A673 (cell line): ENCODE measurements at regions not wholly inside any gene's neighbourhood (a gene's known extent, or its start where the extent isn't known, plus 50 kb on each side); places are given as distances from the start of the nearest gene placed in this dataset.

Experiments
- EZH2 ChIP-seq: fragments of 200-600 bp; sonication (generic); IDR thresholded peaks from 2 replicates; pipeline ENCODE4 v1.6.1; 2017; ENCODE audit warnings: borderline replicate concordance, low read depth, mild to moderate bottlenecking, mixed read lengths, antibody characterized with exemption, low read length; ENCODE audit not compliant: poor library complexity, severe bottlenecking
- TF ChIP-seq, protein P1 (sequence below): fragments of 300-800, 200-600 bp; sonication (generic); conservative IDR thresholded peaks from 2 replicates; pipeline ENCODE4 v1.5.1; 2017; ENCODE audit warnings: low read depth, mild to moderate bottlenecking, antibody characterized with exemption, low read length, moderate library complexity, mixed read lengths

DNA sequence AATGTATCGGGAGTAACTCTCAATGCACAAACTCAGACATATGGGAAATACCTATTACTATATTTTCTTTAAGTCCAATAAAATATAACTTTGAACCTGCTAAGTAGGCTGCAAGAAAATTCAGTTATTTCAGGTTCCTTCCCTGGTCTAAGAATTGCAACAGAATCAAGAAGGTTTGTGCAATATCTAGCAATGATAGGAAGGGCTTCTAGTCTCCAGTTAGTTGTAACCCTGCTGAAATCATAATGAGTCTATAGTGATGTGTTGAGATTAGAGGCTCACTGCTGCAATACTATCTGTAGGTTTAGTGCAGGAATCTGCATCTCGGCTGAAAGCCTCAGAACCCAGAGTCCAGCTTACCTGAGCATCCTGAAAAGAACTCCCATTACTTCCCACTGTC lies 110.5 kb downstream of the PMP22 start:
- TF ChIP-seq, protein P1, sequence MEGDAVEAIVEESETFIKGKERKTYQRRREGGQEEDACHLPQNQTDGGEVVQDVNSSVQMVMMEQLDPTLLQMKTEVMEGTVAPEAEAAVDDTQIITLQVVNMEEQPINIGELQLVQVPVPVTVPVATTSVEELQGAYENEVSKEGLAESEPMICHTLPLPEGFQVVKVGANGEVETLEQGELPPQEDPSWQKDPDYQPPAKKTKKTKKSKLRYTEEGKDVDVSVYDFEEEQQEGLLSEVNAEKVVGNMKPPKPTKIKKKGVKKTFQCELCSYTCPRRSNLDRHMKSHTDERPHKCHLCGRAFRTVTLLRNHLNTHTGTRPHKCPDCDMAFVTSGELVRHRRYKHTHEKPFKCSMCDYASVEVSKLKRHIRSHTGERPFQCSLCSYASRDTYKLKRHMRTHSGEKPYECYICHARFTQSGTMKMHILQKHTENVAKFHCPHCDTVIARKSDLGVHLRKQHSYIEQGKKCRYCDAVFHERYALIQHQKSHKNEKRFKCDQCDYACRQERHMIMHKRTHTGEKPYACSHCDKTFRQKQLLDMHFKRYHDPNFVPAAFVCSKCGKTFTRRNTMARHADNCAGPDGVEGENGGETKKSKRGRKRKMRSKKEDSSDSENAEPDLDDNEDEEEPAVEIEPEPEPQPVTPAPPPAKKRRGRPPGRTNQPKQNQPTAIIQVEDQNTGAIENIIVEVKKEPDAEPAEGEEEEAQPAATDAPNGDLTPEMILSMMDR, result no peak
- TF ChIP-seq EZH2, result no peak
